Keratinocyte (primary cell): ENCODE measurements at regions not wholly inside any gene's neighbourhood (a gene's known extent, or its start where the extent isn't known, plus 50 kb on each side); places are given as distances from the start of the nearest gene placed in this dataset.

Experiments used
- CTCF ChIP-seq, 3 experiments: IDR thresholded peaks in 1 of 3; conservative IDR thresholded peaks in 1 of 3; optimal IDR thresholded peaks in 1 of 3; 2 replicates in 2 of 3; 3 replicates in 1 of 3; pipeline versions ENCODE3 to v1.5.1; 2011; ENCODE audit warnings: low read length in 3 of 3, mild to moderate bottlenecking in 3 of 3, moderate library complexity in 2 of 3, control low read depth in 1 of 3, inconsistent platforms in 1 of 3; ENCODE audit not compliant: insufficient read depth in 2 of 3; ENCODE audit errors: extremely low read depth in 1 of 3
- EZH2 ChIP-seq: IDR thresholded peaks from one replicate; pipeline ENCODE4 v1.6.1; 2012; ENCODE audit warnings: inconsistent platforms, mild to moderate bottlenecking, low read length, moderate library complexity

DNA sequence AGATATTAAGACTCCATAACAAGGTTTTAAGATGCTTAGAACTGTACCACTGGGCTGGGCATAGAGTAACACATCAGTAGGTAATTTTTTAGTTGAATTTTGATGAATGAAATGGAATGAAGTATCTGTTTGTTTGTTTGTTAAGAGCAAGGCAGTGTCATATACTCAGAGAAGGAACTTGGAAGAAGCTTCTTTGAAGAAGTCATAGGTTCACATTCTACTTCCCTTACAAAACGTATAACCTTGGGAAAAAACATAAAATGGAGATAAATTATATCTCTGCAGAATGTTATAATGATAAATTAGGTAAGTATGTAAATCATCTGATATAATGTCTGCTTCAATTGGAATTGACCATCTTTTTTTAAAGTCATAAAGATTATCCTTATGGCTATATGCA is 122.1 kb upstream of the SLC39A10 start:
- TF ChIP-seq CTCF (optimal IDR thresholded peaks at IDR 0.05 in 1 of 3, IDR thresholded peaks at IDR 0.05 in 1 of 3, conservative IDR thresholded peaks at IDR 0.05 in 1 of 3; ENCODE audit: extremely low read depth in 1 of 3, insufficient read depth in 2 of 3, low read length in 3 of 3) (no peak), EZH2 (no peak)
